ENCODE measurements at regions not wholly inside any gene's neighbourhood (a gene's known extent, or its start where the extent isn't known, plus 50 kb on each side); places are given as distances from the start of the nearest gene placed in this dataset.
"Not testable (repeated sequence)": the region's sequence is repeated elsewhere in the genome, so short reads cannot be mapped to it uniquely, and the experiment has no call there.

GRCh38 chr2:182548031-182548950 lies 121.5 kb upstream of the PDE1A start:
- TF ChIP-seq MXI1 (conservative IDR thresholded peaks at IDR 0.05; ENCODE audit: poor library complexity, severe bottlenecking) (no peak), REST (IDR thresholded peaks at IDR 0.05; ENCODE audit: borderline replicate concordance) (no peak), EP300 (conservative IDR thresholded peaks at IDR 0.05; ENCODE audit: poor library complexity, severe bottlenecking) (no peak), TAF1 (IDR thresholded peaks at IDR 0.05; ENCODE audit: low read depth) (no peak)
- no peak overlapping the region for H3K4me3 ChIP-seq (ENCODE audit: low read length)

DNA sequence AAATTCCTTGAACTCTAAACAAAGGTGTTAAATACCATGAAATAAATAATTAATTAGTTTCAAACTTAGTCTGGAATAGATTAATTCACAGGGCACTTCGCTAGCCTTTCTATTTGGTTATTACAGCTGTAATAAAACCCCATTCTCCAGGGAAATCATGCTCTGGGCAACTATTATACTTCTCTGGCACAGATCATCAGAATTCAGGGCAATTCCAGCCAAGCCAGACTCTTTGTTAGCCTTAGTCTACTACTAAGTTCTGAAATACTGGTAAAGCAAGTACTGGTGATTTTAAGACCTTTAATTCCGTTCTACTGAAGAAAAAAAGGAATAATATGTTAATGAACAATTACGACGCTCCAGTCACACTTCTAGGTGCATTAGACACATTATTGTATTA lies 123.4 kb upstream of the PDE1A start:
- no peaks in the 10 kb centered on the region for H4K20me1 ChIP-seq (ENCODE audit: insufficient read depth)
- H3K9me2 ChIP-seq (ENCODE audit: insufficient read depth, low read length): no peaks in the 10 kb centered on the region
- H3K9me3 ChIP-seq (ENCODE audit: low read length): no peaks in the 10 kb centered on the region
- no peak overlapping the region for H3K4me2 ChIP-seq (ENCODE audit: low read length)
- no peak overlapping the region for H3K4me3 ChIP-seq (ENCODE audit: low read length)
- H3K27ac ChIP-seq (ENCODE audit: low read length): no peak overlapping the region
- no peaks in the 10 kb centered on the region for H3K27me3 ChIP-seq (ENCODE audit: insufficient read depth, low read depth, low read length)
- no peak overlapping the region for H3K9ac ChIP-seq (ENCODE audit: low read length)
- H3K36me3 ChIP-seq (ENCODE audit: insufficient read depth, low read length): no peaks in the 10 kb centered on the region
- H3K79me2 ChIP-seq (replicated peaks; ENCODE audit: insufficient read depth, low read length): no peaks in the 10 kb centered on the region
- TF ChIP-seq POLR2AphosphoS5 (IDR thresholded peaks at IDR 0.05) (no peak), CTCF (IDR thresholded peaks at IDR 0.05; ENCODE audit: poor library complexity, severe bottlenecking) (no peak), REST (IDR thresholded peaks at IDR 0.05; ENCODE audit: borderline replicate concordance) (no peak), RAD21 (conservative IDR thresholded peaks at IDR 0.05) (no peak), SMC3 (conservative IDR thresholded peaks at IDR 0.05; ENCODE audit: poor library complexity) (no peak), EP300 (conservative IDR thresholded peaks at IDR 0.05; ENCODE audit: poor library complexity, severe bottlenecking) (no peak), EZH2 (IDR thresholded peaks at IDR 0.05; ENCODE audit: borderline replicate concordance, insufficient read depth, low read length, poor library complexity, severe bottlenecking) (no peak), MXI1 (conservative IDR thresholded peaks at IDR 0.05; ENCODE audit: poor library complexity, severe bottlenecking) (no peak), TAF1 (IDR thresholded peaks at IDR 0.05; ENCODE audit: low read depth) (no peak)
- no peaks in the 10 kb centered on the region for H3F3A ChIP-seq (ENCODE audit: insufficient read depth, low read length, poor library complexity, severe bottlenecking)
- H2AFZ ChIP-seq (ENCODE audit: low read depth, low read length): no peak overlapping the region

More at GRCh38 chr2:182548031-182548950, 121.5 kb upstream of the PDE1A start:
- Histone ChIP-seq H2AFZ (ENCODE audit: low read depth, low read length) (no peak overlapping the region), H4K20me1 (ENCODE audit: insufficient read depth) (no peaks in the 10 kb centered on the region), H3K27me3 (ENCODE audit: insufficient read depth, low read depth, low read length) (no peaks in the 10 kb centered on the region), H3K79me2 (replicated peaks; ENCODE audit: insufficient read depth, low read length) (no peaks in the 10 kb centered on the region), H3K9ac (ENCODE audit: low read length) (no peak overlapping the region), H3K4me2 (ENCODE audit: low read length) (no peak overlapping the region), H3K9me3 (ENCODE audit: low read length) (no peaks in the 10 kb centered on the region), H3K9me2 (ENCODE audit: insufficient read depth, low read length) (no peaks in the 10 kb centered on the region), H3K36me3 (ENCODE audit: insufficient read depth, low read length) (no peaks in the 10 kb centered on the region), H3K27ac (ENCODE audit: low read length) (no peak overlapping the region), H3F3A (ENCODE audit: insufficient read depth, low read length, poor library complexity, severe bottlenecking) (no peaks in the 10 kb centered on the region)

DNA sequence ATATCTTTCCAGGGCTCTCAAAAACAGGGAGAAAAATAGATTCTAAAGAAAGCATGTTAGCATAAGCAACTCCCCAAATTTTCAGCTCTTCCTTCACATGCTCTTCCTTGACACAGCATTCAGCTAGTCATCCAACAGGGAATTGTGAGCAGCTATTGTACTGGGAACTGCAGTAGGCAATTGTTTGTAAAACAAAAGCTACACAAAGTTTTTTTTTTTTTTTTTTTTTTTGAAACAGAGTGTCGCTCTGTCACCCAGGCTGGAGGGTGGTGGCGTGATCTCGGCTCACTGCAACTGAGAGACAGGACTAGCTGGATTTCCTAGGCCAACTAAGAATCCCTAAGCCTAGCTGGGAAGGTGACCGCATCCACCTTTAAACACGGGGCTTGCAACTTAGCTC lies 125.4 kb upstream of the PDE1A start:
- H3K27me3 ChIP-seq (ENCODE audit: insufficient read depth, low read depth, low read length); H3K27ac ChIP-seq (ENCODE audit: low read length); H3K36me3 ChIP-seq (ENCODE audit: insufficient read depth, low read length); H3K79me2 ChIP-seq (replicated peaks; ENCODE audit: insufficient read depth, low read length); H3K4me3 ChIP-seq (ENCODE audit: low read length); H3K4me2 ChIP-seq (ENCODE audit: low read length); H4K20me1 ChIP-seq (ENCODE audit: insufficient read depth); H3K9me3 ChIP-seq (ENCODE audit: low read length); H2AFZ ChIP-seq (ENCODE audit: low read depth, low read length); H3K9me2 ChIP-seq (ENCODE audit: insufficient read depth, low read length); H3F3A ChIP-seq (ENCODE audit: insufficient read depth, low read length, poor library complexity, severe bottlenecking); H3K9ac ChIP-seq (ENCODE audit: low read length): not testable (repeated sequence)

Data from neural cell (in vitro differentiated cells).